Gastroesophageal sphincter (tissue), 4 donors: ENCODE measurements at regions not wholly inside any gene's neighbourhood (a gene's known extent, or its start where the extent isn't known, plus 50 kb on each side); places are given as distances from the start of the nearest gene placed in this dataset.

Source experiments
- ATAC-seq: fragments of 150-250 bp; one replicate; pipeline ENCODE4 v1.9.1; 2016; ENCODE audit warnings: mild to moderate bottlenecking, moderate library complexity
- H3K27ac ChIP-seq, 4 donors: fragments of 200-600 bp; sonication (generic) in 3 of 4; 1 replicate in 3 of 4; 2 replicates in 1 of 4; pipeline ENCODE4 v1.5.1; 2016 to 2019
- H3K27me3 ChIP-seq: fragments of 200-600 bp; sonication (generic); one replicate; pipeline ENCODE4 v1.5.1; 2019
- H3K36me3 ChIP-seq, 2 donors: fragments of 200-600 bp; sonication (generic); one replicate each; pipeline ENCODE4 v1.5.1; 2019; ENCODE audit warnings: control low read depth in 1 of 2
- H3K4me1 ChIP-seq, 3 donors: fragments of 200-600 bp; sonication (generic); 1 replicate in 2 of 3; 2 replicates in 1 of 3; pipeline ENCODE4 v1.5.1; 2016 to 2019; ENCODE audit warnings: control low read depth in 2 of 3
- H3K4me3 ChIP-seq, 2 donors: fragments of 200-600 bp; sonication (generic); one replicate each; pipeline ENCODE4 v1.5.1; 2019; ENCODE audit warnings: mild to moderate bottlenecking in 1 of 2, moderate library complexity in 1 of 2
- H3K9me3 ChIP-seq, 3 donors: fragments of 200-600 bp; sonication (generic); one replicate each; pipeline ENCODE4 v1.5.1; 2017 to 2019; ENCODE audit warnings: control low read depth in 2 of 3
- EP300 ChIP-seq: sonication (generic); formaldehyde crosslinking; IDR thresholded peaks from one replicate; pipeline ENCODE4 v1.6.1; 2017; ENCODE audit warnings: antibody characterized with exemption, mild to moderate bottlenecking
- POLR2A ChIP-seq, 2 donors: fragments of 450-650 bp; IDR thresholded peaks; one replicate each; pipeline ENCODE4 v1.6.1; 2017; ENCODE audit warnings: antibody characterized with exemption in 2 of 2, mild to moderate bottlenecking in 2 of 2, moderate library complexity in 1 of 2
- POLR2AphosphoS5 ChIP-seq: sonication (generic); formaldehyde crosslinking; IDR thresholded peaks from one replicate; pipeline ENCODE4 v1.6.1; 2017; ENCODE audit warnings: antibody characterized with exemption
- WGBS, 2 donors: methylation state at CpG; one replicate each; pipeline ENCODE4 v1.1.5; 2018; ENCODE audit warnings: low coverage in 1 of 2; 5-methylcytosine and 5-hydroxymethylcytosine counted together
- TF ChIP-seq, protein P1 (sequence below), 4 experiments: fragments of 200-600 bp in 2 of 4; fragments of 450-650 bp in 2 of 4; sonication (generic) in 1 of 4; IDR thresholded peaks; one replicate each; pipeline ENCODE4 v1.5.1; 2017 to 2019; ENCODE audit warnings: antibody characterized with exemption in 4 of 4, mild to moderate bottlenecking in 2 of 4, moderate library complexity in 2 of 4

DNA sequence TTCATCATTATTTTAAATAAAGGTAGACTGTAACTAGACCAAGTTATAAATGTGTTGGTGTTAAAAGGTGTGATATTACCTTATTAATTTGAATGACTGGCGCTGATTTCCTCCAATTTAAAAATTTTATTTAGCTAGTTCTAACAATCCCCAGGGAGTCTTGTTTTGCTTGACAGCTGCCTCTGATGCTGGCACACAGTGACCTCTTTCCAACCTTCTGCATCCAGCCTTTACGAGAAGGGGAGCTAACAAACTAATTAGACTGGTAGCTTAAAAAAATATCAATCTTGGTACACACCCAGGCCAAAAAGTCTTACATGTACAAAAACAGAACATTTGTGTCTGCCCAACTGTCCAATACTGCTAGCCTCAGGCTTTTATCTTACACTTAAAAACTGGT lies 51.8 kb upstream of the ENPEP start:
- H3K9me3 ChIP-seq = peaks cover 0 to 21% (median 0%) of the 10 kb centered on the region in 3 donors
- no peak overlapping the region for H3K27ac ChIP-seq
- H3K27me3 ChIP-seq = no peaks in the 10 kb centered on the region
- WGBS, 2 donors = 33 to 55% methylated on average over 2 of the region's 2 CpGs
- no peak for ATAC-seq
- H3K4me1 ChIP-seq = no peaks in the 10 kb centered on the region
- H3K4me3 ChIP-seq = no peak overlapping the region
- no peaks in the 10 kb centered on the region for H3K36me3 ChIP-seq
- TF ChIP-seq, protein P1, sequence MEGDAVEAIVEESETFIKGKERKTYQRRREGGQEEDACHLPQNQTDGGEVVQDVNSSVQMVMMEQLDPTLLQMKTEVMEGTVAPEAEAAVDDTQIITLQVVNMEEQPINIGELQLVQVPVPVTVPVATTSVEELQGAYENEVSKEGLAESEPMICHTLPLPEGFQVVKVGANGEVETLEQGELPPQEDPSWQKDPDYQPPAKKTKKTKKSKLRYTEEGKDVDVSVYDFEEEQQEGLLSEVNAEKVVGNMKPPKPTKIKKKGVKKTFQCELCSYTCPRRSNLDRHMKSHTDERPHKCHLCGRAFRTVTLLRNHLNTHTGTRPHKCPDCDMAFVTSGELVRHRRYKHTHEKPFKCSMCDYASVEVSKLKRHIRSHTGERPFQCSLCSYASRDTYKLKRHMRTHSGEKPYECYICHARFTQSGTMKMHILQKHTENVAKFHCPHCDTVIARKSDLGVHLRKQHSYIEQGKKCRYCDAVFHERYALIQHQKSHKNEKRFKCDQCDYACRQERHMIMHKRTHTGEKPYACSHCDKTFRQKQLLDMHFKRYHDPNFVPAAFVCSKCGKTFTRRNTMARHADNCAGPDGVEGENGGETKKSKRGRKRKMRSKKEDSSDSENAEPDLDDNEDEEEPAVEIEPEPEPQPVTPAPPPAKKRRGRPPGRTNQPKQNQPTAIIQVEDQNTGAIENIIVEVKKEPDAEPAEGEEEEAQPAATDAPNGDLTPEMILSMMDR (IDR thresholded peaks at IDR 0.05) = no peak
- TF ChIP-seq EP300 = no peak
- TF ChIP-seq POLR2A (IDR thresholded peaks at IDR 0.05) = no peak
- TF ChIP-seq POLR2AphosphoS5 = no peak

DNA sequence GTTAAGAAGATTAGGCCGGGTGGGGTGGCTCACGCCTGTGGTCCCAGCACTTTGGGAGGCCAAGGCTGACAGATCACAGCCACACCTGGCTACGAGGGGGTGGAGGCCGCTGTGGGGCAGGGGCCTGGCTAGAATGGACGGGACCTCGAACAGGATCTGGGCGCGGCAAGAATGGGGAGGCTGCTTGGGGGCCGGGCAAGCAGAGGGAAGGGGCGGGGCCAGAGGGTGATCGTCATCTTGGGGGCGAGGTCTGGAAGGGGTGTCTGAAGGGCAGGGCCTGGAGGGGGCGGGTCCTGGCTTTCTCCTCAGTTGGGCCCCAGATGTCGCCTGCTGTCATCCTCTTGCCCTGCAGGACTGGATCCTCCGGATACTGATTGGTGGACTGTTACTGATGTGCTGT lies 57.3 kb upstream of the ENPEP start:
- H3K36me3 ChIP-seq = no peaks in the 10 kb centered on the region
- H3K4me3 ChIP-seq = no peak overlapping the region
- TF ChIP-seq, protein P1 (IDR thresholded peaks at IDR 0.05) = no peak
- TF ChIP-seq POLR2A (IDR thresholded peaks at IDR 0.05) (no peak), POLR2AphosphoS5 (no peak), EP300 (no peak)
- no peaks in the 10 kb centered on the region for H3K27me3 ChIP-seq
- WGBS, 2 donors = 84 to 88% methylated on average over 5 to 11 of the region's 15 CpGs
- peaks cover 0 to 7% (median 0%) of the 10 kb centered on the region in 3 donors for H3K9me3 ChIP-seq
- H3K27ac ChIP-seq = no peak overlapping the region
- no peak for ATAC-seq
- no peaks in the 10 kb centered on the region for H3K4me1 ChIP-seq

DNA sequence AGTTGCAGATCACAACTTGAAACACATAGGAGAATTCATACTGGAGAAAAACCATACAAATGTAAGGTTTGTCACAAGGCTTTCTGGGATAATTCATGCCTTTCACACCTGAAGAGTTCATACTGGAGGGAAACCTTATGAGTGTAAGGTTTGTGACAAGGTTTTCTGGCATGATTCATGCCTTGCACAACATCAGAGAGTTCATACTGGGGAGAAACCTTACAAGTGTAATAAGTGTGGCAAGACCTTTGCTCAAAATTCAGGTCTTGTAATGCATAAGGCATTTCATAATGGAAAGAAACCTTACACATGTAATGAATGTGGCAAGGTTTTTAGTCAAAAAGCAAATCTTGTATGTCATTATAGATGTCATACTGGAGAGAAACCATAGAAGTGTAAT lies 58.8 kb upstream of the ENPEP start:
- H3K27ac ChIP-seq = no peak overlapping the region
- H3K4me3 ChIP-seq = no peak overlapping the region
- H3K36me3 ChIP-seq = no peaks in the 10 kb centered on the region
- peaks cover 0 to 7% (median 0%) of the 10 kb centered on the region in 3 donors for H3K9me3 ChIP-seq
- ATAC-seq = no peak
- TF ChIP-seq EP300 (no peak), POLR2AphosphoS5 (no peak), POLR2A (IDR thresholded peaks at IDR 0.05) (no peak)
- TF ChIP-seq, protein P1 (IDR thresholded peaks at IDR 0.05) = no peak
- H3K27me3 ChIP-seq = peaks cover 4% of the 10 kb centered on the region
- no peaks in the 10 kb centered on the region for H3K4me1 ChIP-seq

- no peak for ATAC-seq
- Histone ChIP-seq H3K4me3 (no peak overlapping the region), H3K4me1 (no peaks in the 10 kb centered on the region), H3K27me3 (peaks cover 4% of the 10 kb centered on the region), H3K27ac (no peak overlapping the region), H3K36me3 (no peaks in the 10 kb centered on the region), H3K9me3 (no peaks in the 10 kb centered on the region)
- 100% methylated on average over 1 to 4 of the region's 4 CpGs for WGBS, 2 donors
- TF ChIP-seq EP300 = no peak
- TF ChIP-seq, protein P1 (IDR thresholded peaks at IDR 0.05) = no peak
- TF ChIP-seq POLR2AphosphoS5 = no peak
- TF ChIP-seq POLR2A (IDR thresholded peaks at IDR 0.05) = no peak
These were observed 60.5 kb upstream of the ENPEP start for GRCh38 chr4:110415478-110415877.

DNA sequence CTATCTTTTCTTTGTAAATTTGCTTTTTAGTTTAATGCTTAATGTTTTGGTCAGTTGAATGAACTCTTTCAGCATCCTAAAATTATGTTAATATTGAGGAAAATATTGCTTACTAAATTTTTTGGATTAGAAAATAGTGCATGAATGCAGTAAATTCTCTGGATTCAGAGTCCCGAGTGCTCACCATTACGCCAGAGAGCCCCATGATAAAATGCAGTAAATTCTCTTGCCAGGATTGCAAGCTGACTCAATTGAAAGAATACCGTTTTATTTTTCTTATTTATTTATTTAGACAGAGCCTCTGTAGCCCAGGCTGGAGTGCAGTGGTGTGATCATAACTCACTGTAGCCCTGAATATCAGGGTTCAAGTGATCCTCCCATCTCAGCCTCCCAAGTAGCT lies 60.9 kb upstream of the ENPEP start:
- H3K27me3 ChIP-seq = peaks cover 4% of the 10 kb centered on the region
- no peaks in the 10 kb centered on the region for H3K4me1 ChIP-seq
- 32 to 53% methylated on average over 3 of the region's 3 CpGs for WGBS, 2 donors
- TF ChIP-seq POLR2AphosphoS5 (no peak), POLR2A (IDR thresholded peaks at IDR 0.05) (no peak), EP300 (no peak)
- TF ChIP-seq, protein P1 (IDR thresholded peaks at IDR 0.05) = no peak
- H3K27ac ChIP-seq = no peak overlapping the region
- H3K4me3 ChIP-seq = no peak overlapping the region
- no peak for ATAC-seq
- H3K36me3 ChIP-seq = no peaks in the 10 kb centered on the region
- no peaks in the 10 kb centered on the region for H3K9me3 ChIP-seq
